ENCODE measurements at regions not wholly inside any gene's neighbourhood (a gene's known extent, or its start where the extent isn't known, plus 50 kb on each side); places are given as distances from the start of the nearest gene placed in this dataset.

DNA sequence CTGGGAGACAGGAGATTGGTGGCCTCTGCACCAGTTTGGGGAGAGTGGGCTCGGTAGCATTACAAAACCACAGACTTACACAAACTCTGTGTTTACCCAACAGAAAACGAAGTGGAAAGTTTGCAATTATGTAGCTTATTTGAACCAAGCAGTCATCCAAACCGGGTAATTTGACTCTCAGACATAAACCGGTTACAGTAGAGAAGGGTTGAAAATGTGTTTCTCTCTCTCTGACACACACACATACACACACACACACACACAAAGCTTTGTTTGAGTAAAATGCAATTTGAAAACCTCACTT, 97.1 kb upstream of the ZNF608 start:
- H3K4me3 Mint-ChIP-seq = no peak overlapping the region
- H3K27ac Mint-ChIP-seq = no peak overlapping the region
- H3K36me3 Mint-ChIP-seq (ENCODE audit: low read depth) = no peaks in the 10 kb centered on the region
- DNase-seq (no peak), ATAC-seq (ENCODE audit: low read depth) (no peak)
- H3K9me3 Mint-ChIP-seq = no peaks in the 10 kb centered on the region
- peaks cover 3% of the 10 kb centered on the region for H3K4me1 Mint-ChIP-seq
- CTCF ChIA-PET = no interaction called here
- intact Hi-C loops (cut with micrococcal nuclease) = no loop called here
- TF ChIP-seq, protein P1, sequence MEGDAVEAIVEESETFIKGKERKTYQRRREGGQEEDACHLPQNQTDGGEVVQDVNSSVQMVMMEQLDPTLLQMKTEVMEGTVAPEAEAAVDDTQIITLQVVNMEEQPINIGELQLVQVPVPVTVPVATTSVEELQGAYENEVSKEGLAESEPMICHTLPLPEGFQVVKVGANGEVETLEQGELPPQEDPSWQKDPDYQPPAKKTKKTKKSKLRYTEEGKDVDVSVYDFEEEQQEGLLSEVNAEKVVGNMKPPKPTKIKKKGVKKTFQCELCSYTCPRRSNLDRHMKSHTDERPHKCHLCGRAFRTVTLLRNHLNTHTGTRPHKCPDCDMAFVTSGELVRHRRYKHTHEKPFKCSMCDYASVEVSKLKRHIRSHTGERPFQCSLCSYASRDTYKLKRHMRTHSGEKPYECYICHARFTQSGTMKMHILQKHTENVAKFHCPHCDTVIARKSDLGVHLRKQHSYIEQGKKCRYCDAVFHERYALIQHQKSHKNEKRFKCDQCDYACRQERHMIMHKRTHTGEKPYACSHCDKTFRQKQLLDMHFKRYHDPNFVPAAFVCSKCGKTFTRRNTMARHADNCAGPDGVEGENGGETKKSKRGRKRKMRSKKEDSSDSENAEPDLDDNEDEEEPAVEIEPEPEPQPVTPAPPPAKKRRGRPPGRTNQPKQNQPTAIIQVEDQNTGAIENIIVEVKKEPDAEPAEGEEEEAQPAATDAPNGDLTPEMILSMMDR (IDR thresholded peaks at IDR 0.05) = no peak
- POLR2A ChIA-PET = no interaction called here
- no peaks in the 10 kb centered on the region for H3K27me3 Mint-ChIP-seq

DNA sequence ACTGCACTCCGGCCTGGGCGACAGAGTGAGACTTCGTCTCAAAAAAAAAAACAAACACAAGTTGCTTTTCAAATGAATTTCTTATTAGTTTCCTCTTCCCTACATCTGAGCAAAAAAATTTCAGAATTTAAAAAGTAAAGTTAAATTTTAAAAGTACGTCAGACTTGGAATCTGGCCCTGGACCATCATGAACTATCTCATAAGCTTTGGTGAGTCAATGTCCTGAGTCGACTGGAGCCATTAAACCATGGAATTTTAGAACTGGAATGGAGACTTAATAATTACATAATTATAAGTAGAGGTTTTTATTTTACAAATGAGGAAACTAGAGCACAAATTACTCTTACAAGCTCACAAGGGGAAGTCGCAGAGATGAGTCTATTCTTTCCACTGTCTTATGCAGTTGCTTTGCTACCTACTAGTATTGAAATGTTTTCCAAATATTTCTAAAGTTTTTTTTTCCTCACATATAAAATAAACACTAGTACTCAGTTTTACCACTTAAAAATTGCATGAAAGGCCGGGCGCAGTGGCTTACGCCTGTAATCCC, 98.0 kb upstream of the ZNF608 start:
- Mint-ChIP-seq H3K36me3 (ENCODE audit: low read depth) (no peaks in the 10 kb centered on the region), H3K27me3 (no peaks in the 10 kb centered on the region), H3K4me1 (peaks cover 12% of the 10 kb centered on the region), H3K27ac (no peak overlapping the region), H3K4me3 (no peak overlapping the region), H3K9me3 (no peaks in the 10 kb centered on the region)
- TF ChIP-seq, protein P1 (IDR thresholded peaks at IDR 0.05) = no peak
- ChIA-PET POLR2A (interaction anchor here (0.7 kb wide), 1 partner anchor 433 kb away, joined by 3 read pairs; no protein-coding TSS in a partner anchor), CTCF (no interaction called here)
- ATAC-seq (ENCODE audit: low read depth) = no peak
- no peak for DNase-seq
- intact Hi-C loops (cut with micrococcal nuclease) = no loop called here

DNA sequence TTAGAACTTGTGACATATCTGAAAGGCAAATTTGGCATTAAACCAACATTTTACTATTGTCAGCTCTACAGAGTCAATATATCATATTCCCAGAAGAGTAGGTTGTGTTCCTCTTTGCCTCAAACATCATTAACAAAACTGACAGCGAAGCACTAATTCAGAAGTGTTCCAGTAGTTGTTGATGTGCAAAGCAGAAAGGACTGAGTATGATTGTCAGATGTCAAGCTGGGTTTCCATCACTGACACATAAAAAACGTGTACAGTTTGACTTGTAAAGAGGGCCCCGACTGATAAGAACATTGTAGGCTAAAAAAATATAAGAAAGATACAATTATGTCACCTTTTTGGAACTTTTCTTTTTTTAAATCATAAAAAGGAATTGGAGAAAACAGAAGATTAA, 101.5 kb upstream of the ZNF608 start:
- no peaks in the 10 kb centered on the region for H3K27me3 Mint-ChIP-seq
- intact Hi-C loops (cut with micrococcal nuclease) = loop anchor here (2.0 kb wide), 1 partner anchor 15 kb away; no protein-coding TSS in a partner anchor

DNA sequence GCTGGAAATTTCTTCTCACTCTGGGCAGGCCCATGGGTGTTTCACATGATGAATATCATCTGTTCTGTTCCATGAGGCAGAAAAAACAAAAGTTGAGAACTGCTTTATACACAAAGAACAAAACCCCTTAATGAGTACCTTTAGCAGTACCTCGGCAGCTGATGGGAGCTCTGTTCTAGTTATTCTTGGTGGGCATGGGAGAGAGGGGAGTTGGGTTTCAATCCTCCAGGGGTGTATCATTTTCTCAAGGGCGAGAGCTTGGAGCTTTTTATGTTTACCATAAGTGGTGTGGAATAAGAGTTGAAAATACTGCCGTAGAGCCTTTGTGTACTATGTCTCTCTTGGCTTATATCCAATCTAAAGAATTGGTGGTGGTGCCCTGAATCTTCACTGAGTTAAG, 103.3 kb upstream of the ZNF608 start:
- Mint-ChIP-seq H3K27ac (no peak overlapping the region), H3K4me1 (peaks cover 24% of the 10 kb centered on the region), H3K9me3 (no peaks in the 10 kb centered on the region), H3K27me3 (no peaks in the 10 kb centered on the region), H3K4me3 (no peak overlapping the region), H3K36me3 (ENCODE audit: low read depth) (no peaks in the 10 kb centered on the region)
- intact Hi-C loops (cut with micrococcal nuclease) = loop anchor here (2.0 kb wide), 1 partner anchor 17 kb away; no protein-coding TSS in a partner anchor
- TF ChIP-seq, protein P1 (IDR thresholded peaks at IDR 0.05) = no peak
- ChIA-PET POLR2A (interaction anchor here (1.1 to 2.1 kb wide), 4 partner anchors 9 to 100 kb away, joined by 4 to 12 read pairs (median 4); no protein-coding TSS in a partner anchor), CTCF (no interaction called here)
- no peak for ATAC-seq (ENCODE audit: low read depth)
- DNase-seq = no peak

More for the DNA sequence above, 101.5 kb upstream of the ZNF608 start:
- DNase-seq = no peak
- H3K27ac Mint-ChIP-seq = no peak overlapping the region
- ChIA-PET POLR2A (interaction anchor here (0.7 kb wide), 1 partner anchor 124 kb away, joined by 3 read pairs; no protein-coding TSS in a partner anchor), CTCF (no interaction called here)
- no peaks in the 10 kb centered on the region for H3K36me3 Mint-ChIP-seq (ENCODE audit: low read depth)
- no peaks in the 10 kb centered on the region for H3K9me3 Mint-ChIP-seq
- TF ChIP-seq, protein P1 (IDR thresholded peaks at IDR 0.05) = no peak
- H3K4me3 Mint-ChIP-seq = no peak overlapping the region
- ATAC-seq (ENCODE audit: low read depth) = no peak
- H3K4me1 Mint-ChIP-seq = peaks cover 24% of the 10 kb centered on the region

DNA sequence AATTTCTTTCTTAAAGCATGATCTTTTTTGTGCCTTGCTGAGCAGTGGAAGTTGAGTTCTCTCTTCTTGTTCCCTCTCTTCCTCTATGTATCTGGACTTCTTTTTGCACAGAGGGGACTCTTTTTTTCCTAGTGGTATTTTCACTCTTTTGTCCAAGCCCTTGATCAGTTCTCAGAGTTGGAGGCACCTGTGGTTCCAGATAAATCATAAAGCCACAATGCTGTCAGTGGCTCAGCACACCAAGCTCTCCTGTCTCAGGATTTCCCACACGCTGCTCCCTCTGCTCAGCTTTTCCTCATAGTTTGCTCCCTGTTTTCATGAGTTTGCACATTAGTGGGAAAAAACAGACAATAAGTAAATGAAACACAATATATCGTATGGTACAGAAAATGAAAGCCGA, 110.3 kb upstream of the ZNF608 start:
- peaks cover 17% of the 10 kb centered on the region for H3K4me1 Mint-ChIP-seq
- H3K9me3 Mint-ChIP-seq = no peaks in the 10 kb centered on the region
- ChIA-PET POLR2A (interaction anchor here (0.6 kb wide), 1 partner anchor 108 kb away, joined by 3 read pairs; no protein-coding TSS in a partner anchor), CTCF (no interaction called here)
- no peaks in the 10 kb centered on the region for H3K36me3 Mint-ChIP-seq (ENCODE audit: low read depth)
- DNase-seq = no peak
- no peak overlapping the region for H3K27ac Mint-ChIP-seq
- H3K27me3 Mint-ChIP-seq = no peaks in the 10 kb centered on the region
- TF ChIP-seq, protein P1 (IDR thresholded peaks at IDR 0.05) = no peak
- ATAC-seq (ENCODE audit: low read depth) = no peak
- H3K4me3 Mint-ChIP-seq = no peak overlapping the region
- intact Hi-C loops (cut with micrococcal nuclease) = no loop called here
